Choroid plexus epithelial cell (primary cell): ENCODE measurements at regions not wholly inside any gene's neighbourhood (a gene's known extent, or its start where the extent isn't known, plus 50 kb on each side); places are given as distances from the start of the nearest gene placed in this dataset.

Experiments
- DNase-seq: peaks from one replicate; pipeline ENCODE4 v3.0.0-alpha.2; 2010; ENCODE audit warnings: low read depth
- H3K4me3 ChIP-seq: 2 replicates; pipeline ENCODE4 v1.5.1; 2011; ENCODE audit warnings: low read depth, mild to moderate bottlenecking, control low read depth, low read length, moderate library complexity
- TF ChIP-seq, protein P1 (sequence below): conservative IDR thresholded peaks from 2 replicates; pipeline ENCODE4 v1.5.1; 2011; ENCODE audit warnings: low read depth, mild to moderate bottlenecking, control low read depth, inconsistent platforms, low read length, moderate library complexity

DNA sequence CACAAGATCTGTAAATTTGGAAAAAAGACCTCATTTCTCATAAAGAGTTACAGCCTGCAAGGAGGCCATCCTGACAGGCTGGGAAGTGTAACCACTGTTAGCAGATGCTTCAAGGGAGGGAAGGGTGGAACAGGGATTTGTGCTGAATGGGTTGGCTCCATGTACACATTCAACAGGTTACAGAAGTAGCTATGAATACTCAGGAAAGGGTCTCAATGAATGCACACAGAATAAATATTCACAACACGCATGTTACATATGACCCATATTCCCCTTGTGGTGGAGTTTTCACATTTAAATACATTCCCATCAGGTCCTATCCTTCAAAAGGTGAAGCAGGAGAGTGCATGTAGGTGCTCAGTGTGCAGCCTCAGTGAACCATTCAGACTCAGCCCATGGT is 316.4 kb upstream of the COBL start:
- TF ChIP-seq, protein P1, sequence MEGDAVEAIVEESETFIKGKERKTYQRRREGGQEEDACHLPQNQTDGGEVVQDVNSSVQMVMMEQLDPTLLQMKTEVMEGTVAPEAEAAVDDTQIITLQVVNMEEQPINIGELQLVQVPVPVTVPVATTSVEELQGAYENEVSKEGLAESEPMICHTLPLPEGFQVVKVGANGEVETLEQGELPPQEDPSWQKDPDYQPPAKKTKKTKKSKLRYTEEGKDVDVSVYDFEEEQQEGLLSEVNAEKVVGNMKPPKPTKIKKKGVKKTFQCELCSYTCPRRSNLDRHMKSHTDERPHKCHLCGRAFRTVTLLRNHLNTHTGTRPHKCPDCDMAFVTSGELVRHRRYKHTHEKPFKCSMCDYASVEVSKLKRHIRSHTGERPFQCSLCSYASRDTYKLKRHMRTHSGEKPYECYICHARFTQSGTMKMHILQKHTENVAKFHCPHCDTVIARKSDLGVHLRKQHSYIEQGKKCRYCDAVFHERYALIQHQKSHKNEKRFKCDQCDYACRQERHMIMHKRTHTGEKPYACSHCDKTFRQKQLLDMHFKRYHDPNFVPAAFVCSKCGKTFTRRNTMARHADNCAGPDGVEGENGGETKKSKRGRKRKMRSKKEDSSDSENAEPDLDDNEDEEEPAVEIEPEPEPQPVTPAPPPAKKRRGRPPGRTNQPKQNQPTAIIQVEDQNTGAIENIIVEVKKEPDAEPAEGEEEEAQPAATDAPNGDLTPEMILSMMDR, result no peak
- no peak for DNase-seq
- H3K4me3 ChIP-seq, result no peak overlapping the region

DNA sequence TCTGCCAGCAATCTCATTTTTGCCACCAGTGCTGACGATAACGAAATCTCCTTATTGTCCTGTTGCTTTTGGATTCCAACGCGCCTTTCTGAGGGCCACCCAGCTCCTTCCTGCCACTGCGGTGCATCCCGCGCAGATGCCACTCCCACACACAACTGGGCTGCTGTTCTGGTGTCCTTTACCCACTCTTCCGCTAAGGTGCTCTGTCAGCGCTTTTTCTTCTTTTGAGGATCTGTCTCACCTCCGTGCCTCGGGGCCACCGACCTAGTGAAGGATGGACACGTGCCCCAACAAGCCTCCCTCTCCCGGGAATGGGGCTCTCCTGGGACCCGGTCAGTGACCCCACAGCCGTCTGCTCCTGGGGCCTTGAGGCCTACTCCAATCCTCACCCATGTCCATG is 314.3 kb upstream of the COBL start:
- H3K4me3 ChIP-seq, result no peak overlapping the region
- DNase-seq, result no peak
- TF ChIP-seq, protein P1, result no peak

DNA sequence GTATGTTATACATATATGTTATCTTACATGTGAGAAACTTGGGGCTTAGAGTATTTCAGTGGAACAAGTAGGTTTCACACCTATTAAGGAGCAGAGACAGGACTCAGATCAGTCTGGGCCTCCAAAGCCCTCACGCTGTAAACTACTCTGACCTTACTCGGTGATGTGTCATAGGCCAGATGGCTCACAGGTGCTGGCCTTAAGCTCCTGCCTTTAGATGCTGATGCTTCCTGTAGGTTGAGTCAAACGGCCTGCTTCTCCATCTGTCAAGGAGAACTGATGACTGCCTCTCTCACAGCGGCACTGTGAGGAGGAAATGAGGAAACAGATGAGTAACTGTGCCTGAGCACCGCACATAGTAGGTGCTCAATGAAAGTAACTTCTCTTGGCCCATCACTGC is 312.6 kb upstream of the COBL start:
- H3K4me3 ChIP-seq, result no peak overlapping the region
- TF ChIP-seq, protein P1, result no peak
- no peak for DNase-seq

DNA sequence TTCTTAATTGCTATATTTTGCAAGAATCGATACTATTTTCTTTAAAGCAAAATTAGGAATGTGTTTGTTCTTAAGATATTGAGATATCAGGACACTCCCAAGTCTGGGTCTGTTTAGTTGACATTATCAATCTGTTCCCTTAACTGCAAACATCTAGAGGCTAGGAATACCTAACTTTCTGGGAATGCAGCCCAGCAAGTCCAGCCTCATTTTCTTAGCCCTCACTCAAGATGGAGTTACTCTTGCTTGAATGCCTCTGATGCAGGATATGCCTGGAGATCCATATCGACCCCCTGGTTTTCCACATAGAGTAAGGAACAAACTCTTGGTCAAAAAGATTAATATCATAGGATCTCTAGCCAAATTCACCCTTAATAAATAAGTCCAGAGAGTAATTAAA is 305.3 kb upstream of the COBL start:
- H3K4me3 ChIP-seq, result no peak overlapping the region
- TF ChIP-seq, protein P1, result no peak
- DNase-seq, result no peak

DNA sequence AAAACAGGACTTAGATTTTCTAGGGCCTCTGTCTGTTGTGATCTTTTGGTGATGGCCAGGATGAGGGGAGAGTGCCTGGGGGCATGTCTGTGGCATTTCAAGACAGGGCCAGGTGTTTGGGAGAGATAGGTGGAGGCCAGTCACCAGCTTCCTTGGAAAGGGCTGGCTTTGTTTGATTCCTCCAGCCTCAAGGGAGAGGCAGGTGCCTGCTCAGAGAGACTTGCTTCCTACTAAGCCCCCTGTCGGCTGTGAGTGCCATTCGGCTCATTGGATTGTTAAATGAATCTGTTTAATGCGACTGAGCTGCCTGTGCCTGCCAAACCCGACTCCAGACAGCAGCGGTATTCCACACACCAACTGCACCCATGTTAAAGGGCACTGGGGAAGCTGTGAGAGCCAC is 304.1 kb upstream of the COBL start:
- DNase-seq, result no peak
- TF ChIP-seq, protein P1, result no peak
- H3K4me3 ChIP-seq, result no peak overlapping the region

DNA sequence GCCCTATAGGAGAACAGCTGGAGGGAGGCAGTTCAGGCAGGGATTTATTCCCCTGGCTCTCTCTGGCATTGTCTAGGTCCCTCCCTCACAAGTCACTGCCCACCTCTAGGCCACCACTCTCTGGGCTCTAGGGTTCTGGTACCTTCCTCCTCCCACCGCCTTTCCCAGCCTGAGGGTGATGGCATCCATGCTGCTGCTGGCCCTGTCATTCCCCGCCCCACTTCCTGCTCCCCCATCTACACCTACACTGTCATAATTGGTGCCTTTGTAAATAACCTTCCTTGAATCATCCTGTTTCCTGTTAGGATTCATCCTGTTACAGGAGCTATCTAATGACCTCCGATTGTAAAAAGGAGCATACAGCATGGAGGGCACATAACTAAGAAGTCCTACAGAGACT is 303.3 kb upstream of the COBL start:
- TF ChIP-seq, protein P1, result no peak
- no peak overlapping the region for H3K4me3 ChIP-seq
- no peak for DNase-seq

DNA sequence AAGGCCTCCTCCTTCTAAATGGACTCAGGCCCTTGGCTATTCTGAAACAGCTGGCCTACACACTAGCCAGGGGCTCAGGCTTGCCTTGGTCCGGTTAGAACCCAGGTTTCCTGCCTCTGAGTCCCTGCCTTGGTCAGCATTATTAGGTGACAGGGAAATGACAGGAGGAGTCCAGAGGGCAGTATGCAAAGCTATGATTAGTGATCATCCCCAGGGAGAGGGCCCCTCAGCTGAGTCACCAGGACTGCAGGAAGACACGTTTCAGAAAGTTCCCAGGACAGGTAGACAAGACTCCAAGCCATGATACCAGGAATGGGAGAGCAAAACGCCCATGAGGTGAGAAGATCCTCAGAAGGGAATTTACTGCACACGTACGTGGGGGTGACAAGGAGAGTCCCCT is 301.1 kb upstream of the COBL start:
- DNase-seq, result no peak
- H3K4me3 ChIP-seq, result no peak overlapping the region
- TF ChIP-seq, protein P1, result no peak
